ENCODE measurements at regions not wholly inside any gene's neighbourhood (a gene's known extent, or its start where the extent isn't known, plus 50 kb on each side); places are given as distances from the start of the nearest gene placed in this dataset.

- POLR2A ChIA-PET, result no interaction called here
- TF ChIP-seq ZNF645 (tag by site-specific recombination; IDR thresholded peaks at IDR 0.05) (no peak), GLIS1 (tag by site-specific recombination; IDR thresholded peaks at IDR 0.05) (no peak), ZNF24 (tag by site-specific recombination; IDR thresholded peaks at IDR 0.05) (no peak), ZNF560 (tag by site-specific recombination; IDR thresholded peaks at IDR 0.05; ENCODE audit: borderline replicate concordance) (no peak), ZNF292 (tag by site-specific recombination; IDR thresholded peaks at IDR 0.05; ENCODE audit: borderline replicate concordance, low read depth) (no peak), ZNF16 (tag by site-specific recombination; IDR thresholded peaks at IDR 0.05; ENCODE audit: low read depth) (no peak)
- TF ChIP-seq, protein P1, sequence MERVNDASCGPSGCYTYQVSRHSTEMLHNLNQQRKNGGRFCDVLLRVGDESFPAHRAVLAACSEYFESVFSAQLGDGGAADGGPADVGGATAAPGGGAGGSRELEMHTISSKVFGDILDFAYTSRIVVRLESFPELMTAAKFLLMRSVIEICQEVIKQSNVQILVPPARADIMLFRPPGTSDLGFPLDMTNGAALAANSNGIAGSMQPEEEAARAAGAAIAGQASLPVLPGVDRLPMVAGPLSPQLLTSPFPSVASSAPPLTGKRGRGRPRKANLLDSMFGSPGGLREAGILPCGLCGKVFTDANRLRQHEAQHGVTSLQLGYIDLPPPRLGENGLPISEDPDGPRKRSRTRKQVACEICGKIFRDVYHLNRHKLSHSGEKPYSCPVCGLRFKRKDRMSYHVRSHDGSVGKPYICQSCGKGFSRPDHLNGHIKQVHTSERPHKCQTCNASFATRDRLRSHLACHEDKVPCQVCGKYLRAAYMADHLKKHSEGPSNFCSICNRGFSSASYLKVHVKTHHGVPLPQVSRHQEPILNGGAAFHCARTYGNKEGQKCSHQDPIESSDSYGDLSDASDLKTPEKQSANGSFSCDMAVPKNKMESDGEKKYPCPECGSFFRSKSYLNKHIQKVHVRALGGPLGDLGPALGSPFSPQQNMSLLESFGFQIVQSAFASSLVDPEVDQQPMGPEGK (tag by site-specific recombination; IDR thresholded peaks at IDR 0.05), result no peak
- Histone ChIP-seq H3K36me3 (ENCODE audit: control insufficient read depth in 2 of 2, insufficient read depth in 1 of 2, low read length in 2 of 2) (no peaks in the 10 kb centered on the region), H3K27ac (ENCODE audit: extremely low read depth, low read depth, low read length) (no peak overlapping the region), H3K9me3 (ENCODE audit: control insufficient read depth, insufficient read depth, low read depth, low read length) (no peaks in the 10 kb centered on the region), H3K4me1 (ENCODE audit: control insufficient read depth, insufficient read depth, low read length) (0 out of 2 replicates have a peak, but pooled peaks cover 2% of the 10 kb centered on the region), H3K4me3 (ENCODE audit: low read depth, low read length) (no peak overlapping the region)
- CTCF ChIA-PET, result no interaction called here
Observed at GRCh38 chr2:146992466-146992865, 852.4 kb upstream of the ACVR2A start.

GRCh38 chr2:146992057-146992456, 852.8 kb upstream of the ACVR2A start:
- TF ChIP-seq ZEB2 (tag by site-specific recombination; IDR thresholded peaks at IDR 0.05) (no peak), TRIM28 (IDR thresholded peaks at IDR 0.05; ENCODE audit: borderline replicate concordance, low read length) (no peak), ZNF777 (tag by site-specific recombination; IDR thresholded peaks at IDR 0.05; ENCODE audit: borderline replicate concordance) (no peak), GLI2 (tag by site-specific recombination; IDR thresholded peaks at IDR 0.05; ENCODE audit: borderline replicate concordance, low read depth) (no peak)
- Histone ChIP-seq H3K9me3 (ENCODE audit: control insufficient read depth, insufficient read depth, low read depth, low read length) (no peaks in the 10 kb centered on the region), H3K36me3 (ENCODE audit: control insufficient read depth in 2 of 2, insufficient read depth in 1 of 2, low read length in 2 of 2) (no peaks in the 10 kb centered on the region), H3K27ac (ENCODE audit: extremely low read depth, low read depth, low read length) (no peak overlapping the region), H3K4me3 (ENCODE audit: low read depth, low read length) (no peak overlapping the region), H3K4me1 (ENCODE audit: control insufficient read depth, insufficient read depth, low read length) (0 out of 2 replicates have a peak, but pooled peaks cover 2% of the 10 kb centered on the region)
- POLR2A ChIA-PET, result no interaction called here
- CTCF ChIA-PET, result no interaction called here

DNA sequence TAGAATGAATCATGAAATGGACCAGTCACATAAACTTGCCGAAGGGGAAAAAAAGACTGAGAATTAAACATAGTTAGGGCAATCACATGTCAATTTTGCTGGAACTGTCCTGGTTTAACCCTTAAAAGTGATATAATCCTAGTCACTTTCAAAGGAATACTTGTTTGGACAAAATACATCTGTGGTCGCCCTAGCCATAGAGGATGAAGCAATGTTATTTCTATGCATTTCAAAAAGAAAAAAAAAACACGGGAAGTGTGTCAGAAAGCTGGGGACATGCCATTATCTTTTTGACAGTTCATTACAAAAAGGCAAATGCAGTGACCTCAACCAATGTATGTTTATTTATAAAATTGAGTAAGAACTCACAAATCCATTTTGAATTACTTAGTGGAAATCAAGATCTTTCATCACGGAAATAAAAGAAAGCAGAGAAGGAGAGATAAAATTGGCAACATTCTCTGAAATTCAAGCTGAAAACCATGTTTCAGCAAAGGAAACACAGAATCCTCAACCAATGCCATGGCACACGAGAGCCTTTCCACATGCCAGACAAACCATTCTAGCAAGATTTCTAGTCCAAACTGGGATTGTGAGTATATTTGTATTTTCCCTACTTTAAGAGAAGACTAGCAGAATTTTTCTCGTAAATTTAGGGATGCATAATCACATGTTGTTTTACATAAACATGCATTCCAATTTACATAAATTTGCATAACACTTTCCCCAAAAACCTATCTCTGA, 854.3 kb upstream of the ACVR2A start:
- POLR2A ChIA-PET, result no interaction called here
- Histone ChIP-seq H3K4me1 (ENCODE audit: control insufficient read depth, insufficient read depth, low read length) (0 out of 2 replicates have a peak, but pooled peaks cover 2% of the 10 kb centered on the region), H3K9me3 (ENCODE audit: control insufficient read depth, insufficient read depth, low read depth, low read length) (no peaks in the 10 kb centered on the region), H3K36me3 (ENCODE audit: control insufficient read depth in 2 of 2, insufficient read depth in 1 of 2, low read length in 2 of 2) (no peaks in the 10 kb centered on the region), H3K4me3 (ENCODE audit: low read depth, low read length) (no peak overlapping the region), H3K27ac (ENCODE audit: extremely low read depth, low read depth, low read length) (no peak overlapping the region)
- no peak for TF ChIP-seq ZNF404 (tag by site-specific recombination; IDR thresholded peaks at IDR 0.05)
- TF ChIP-seq MZF1 (tag by site-specific recombination; IDR thresholded peaks at IDR 0.05; ENCODE audit: borderline replicate concordance), result no peak
- TF ChIP-seq BCL11A (tag by site-specific recombination; IDR thresholded peaks at IDR 0.05; ENCODE audit: low read depth), result no peak
- peak; percentile 41 for TF ChIP-seq FEZF1 (tag by site-specific recombination; IDR thresholded peaks at IDR 0.05)
- no peak for TF ChIP-seq ZNF10 (tag by site-specific recombination; IDR thresholded peaks at IDR 0.05)
- no peak for TF ChIP-seq ZNF112 (tag by site-specific recombination; IDR thresholded peaks at IDR 0.05)
- CTCF ChIA-PET, result interaction anchor here (0.6 kb wide), 1 partner anchor 257 kb away, joined by 5 read pairs; no protein-coding TSS in a partner anchor

All from HEK293 (cell line).